ENCODE measurements at regions not wholly inside any gene's neighbourhood (a gene's known extent, or its start where the extent isn't known, plus 50 kb on each side); places are given as distances from the start of the nearest gene placed in this dataset.
A peak's percentile ranks its signal among the peaks of the same experiment; 100 is the strongest.
"Not testable (repeated sequence)": the region's sequence is repeated elsewhere in the genome, so short reads cannot be mapped to it uniquely, and the experiment has no call there.

DNA sequence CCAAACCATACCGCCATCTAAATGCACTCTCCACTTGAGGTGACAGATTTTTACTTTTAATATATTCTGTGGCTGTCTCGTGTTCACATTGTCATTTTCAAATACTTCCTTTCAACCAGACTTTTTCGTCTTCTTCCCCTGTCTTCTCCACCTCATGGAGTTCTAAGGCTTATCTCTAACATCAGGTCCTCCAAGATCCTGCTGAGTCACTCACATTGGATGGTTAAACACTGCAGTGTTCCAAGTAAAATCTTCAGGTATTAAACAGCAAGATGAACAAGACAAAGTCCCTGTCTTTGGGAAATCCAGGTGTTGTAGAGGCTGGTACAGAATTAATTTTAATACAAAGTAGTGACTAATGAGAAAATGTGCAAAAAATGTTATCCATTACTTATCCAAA lies 330.2 kb upstream of the KIF2B start:
- DNase-seq (ENCODE audit: low read depth), result no peak

DNA sequence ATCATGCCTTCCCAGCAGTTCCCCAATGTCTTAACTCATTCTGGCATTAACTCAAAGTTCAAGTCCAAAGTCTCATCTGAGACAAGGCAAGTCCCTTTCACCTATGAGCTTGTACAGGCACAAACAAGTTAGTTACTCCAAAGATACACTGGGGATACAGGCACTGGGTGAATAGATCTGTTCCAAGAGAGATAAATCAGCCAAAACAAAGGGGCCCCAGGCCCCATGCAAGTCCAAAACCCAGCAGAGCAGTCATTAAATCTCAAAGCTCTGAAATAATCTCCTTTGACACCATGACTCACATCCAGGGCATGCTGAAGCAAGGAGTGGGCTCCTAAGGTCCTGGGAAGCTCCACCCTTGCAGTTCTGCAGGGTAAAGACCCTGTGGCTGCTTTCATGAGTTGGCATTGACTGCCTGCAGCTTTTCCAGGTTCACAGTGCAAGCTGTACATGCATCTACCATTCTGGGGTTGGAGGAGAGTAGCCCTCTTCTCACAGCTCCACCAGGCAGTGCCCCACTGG lies 332.2 kb upstream of the KIF2B start:
- DNase-seq (ENCODE audit: low read depth), result no peak

DNA sequence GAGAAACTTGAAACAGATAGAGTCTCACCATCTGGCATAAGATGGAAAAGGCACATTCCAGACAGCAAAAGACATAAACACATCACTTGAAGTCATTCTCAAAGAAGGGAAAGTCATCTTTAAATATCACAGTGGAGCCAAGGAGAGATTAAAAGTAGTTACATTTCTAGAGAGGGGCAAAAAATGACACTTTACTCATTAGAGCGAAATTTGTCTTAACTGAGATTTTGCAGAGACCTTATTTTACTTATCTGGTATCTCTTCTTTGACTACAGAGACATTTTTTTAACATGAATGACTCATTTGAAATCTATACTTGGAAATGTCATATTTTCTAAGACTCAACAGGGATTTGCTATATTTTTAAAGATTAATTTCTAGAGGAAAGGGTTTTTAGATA lies 339.0 kb upstream of the KIF2B start:
- DNase-seq (ENCODE audit: low read depth), result no peak

DNA sequence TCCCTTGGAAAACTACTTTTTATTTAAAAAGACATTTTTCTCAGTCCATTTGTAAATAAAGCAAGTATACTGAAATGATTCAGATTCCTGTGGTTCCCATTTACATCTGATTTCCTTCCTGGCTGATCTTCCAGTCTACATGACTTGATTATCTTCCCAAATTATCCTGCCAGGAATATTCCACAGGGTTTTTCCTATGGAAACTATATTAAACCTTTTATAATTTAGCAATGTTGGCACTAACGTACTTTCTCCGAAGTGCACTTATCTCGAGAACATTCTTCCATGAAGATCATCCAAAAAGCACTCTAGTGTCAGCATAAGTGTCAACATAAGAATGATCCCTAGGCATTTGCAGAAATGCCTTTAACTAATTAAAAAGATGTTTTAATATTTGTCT lies 347.7 kb upstream of the KIF2B start:
- DNase-seq (ENCODE audit: low read depth), result no peak

DNA sequence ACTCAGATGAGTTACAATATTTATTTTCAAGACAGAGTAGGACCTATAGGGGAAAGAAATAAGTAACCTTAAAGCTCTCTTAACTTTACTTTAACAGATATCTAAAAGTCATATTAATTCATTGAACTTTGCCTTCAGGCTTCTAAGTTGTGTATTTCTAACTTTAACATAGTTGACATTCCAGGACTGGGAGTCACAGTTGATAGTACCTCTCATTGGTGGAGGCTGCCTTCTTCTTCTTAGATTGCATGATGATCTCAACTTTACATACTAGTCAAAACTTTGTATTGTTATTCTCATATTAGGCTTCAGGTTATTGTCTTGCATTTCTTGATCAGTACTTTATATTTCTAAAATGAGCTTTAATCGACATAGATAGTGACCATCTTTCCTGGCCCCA lies 350.1 kb upstream of the KIF2B start:
- no peak for DNase-seq (ENCODE audit: low read depth)

DNA sequence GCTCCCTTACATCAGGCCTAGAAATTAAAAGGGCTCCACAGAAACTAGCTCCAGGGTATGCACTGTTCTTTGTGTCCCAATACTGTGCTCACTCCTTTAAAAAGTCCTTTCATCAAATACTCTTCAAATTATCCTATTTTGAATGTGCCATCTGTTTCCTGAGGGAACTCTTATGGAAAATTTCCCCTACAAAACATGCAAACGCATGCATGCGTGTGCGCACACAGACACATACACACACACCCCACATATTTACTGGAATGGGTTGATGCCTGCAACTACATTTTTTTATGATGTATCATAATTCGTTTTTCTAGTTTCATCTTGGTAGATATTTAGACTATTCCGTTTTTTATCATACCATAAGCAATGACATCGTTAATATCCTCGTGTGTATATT lies 351.2 kb upstream of the KIF2B start:
- DNase-seq (ENCODE audit: low read depth), result no peak

DNA sequence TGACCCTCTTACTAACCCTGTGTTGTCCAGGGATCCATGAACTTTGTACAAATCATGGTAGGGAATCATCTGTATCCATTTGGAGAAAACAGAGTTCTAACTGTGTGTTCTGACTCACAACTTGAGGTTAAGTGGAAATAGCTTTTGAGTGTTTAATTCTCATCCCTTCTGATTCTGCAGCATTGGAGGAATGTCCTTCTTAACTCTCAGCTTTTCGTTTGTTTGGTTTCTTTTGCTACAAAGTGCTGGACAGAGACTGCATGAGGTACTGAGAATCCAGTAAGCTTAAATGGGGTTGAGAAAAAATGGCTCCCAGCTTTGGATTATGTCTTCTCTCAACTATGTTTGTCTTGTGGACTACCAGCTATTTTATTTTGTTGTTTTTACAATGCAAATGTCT lies 352.1 kb upstream of the KIF2B start:
- no peak for DNase-seq (ENCODE audit: low read depth)

DNA sequence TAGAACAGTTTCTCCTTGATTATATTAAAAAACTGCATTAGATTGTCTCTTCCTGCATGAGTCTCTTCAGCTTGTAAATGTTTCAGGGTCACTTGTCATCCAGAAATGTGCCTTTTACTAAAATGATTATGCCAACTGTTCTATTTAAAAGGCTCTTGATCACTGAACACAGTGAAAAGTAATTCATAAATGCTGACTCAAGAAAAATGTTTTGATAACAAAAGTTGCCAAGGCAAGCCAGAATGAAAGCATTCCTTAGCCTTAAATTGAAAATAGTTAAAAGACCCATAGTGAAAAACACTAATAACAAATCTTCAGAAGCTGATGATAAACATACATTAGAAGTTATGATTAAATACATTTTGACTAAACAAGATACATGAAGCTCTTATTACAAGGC lies 356.0 kb upstream of the KIF2B start:
- no peak for DNase-seq (ENCODE audit: low read depth)

DNA sequence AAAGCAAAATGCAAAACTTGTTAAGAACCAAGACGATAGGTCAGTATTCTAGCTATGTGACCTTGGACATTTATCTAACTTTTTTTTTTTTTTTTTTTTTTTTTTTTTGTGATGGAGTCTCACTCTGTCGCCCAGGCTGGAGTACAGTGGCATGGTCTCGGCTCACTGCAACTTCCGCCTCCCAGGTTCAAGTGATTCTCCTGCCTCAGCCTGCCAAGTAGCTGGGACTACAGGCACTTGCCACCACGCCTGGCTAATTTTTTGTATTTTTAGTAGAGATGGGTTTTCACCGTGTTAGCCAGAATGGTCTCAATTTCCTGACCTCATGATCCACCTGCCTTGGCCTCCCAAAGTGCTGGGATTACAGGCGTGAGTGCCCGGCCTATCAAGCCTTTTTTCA lies 358.3 kb upstream of the KIF2B start:
- DNase-seq (ENCODE audit: low read depth), result not testable (repeated sequence)

DNA sequence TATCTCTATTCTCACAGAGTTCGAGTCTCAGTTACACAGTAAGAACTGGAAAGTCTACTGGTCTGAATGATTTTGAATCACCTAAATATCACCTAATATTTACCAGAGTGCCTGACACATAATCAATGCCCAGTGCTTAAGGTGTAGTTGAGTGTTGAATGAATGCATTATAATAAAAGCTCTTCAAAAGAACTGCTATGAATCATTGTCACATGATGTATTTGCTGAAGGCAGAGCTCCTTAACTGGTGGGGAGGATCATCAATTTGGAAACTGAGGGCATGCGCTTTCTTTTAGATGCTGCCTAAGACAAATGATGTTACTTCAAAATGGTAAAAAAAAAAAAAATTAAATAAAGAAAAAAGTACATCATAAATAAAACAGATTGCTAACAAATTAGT lies 359.4 kb upstream of the KIF2B start:
- no peak for DNase-seq (ENCODE audit: low read depth)

DNA sequence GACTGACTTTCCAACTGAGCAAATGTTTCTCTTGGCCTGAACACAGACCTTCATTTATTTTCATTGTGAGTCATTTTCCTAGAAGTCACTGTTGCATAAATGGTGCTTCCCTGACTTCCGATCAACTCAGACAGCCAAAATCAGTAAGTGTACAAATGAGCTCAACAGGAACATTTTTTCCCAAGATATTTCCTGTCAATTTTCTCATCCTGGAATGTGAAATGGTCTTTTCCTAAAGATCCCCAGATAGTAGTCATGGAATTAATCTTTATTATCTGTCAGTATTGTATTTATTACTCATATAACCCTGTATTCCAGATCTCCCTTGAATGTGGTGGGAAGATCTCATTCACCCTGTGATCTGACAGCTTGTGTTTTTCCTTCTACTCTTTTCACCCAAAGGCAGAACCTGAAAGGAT lies 360.3 kb upstream of the KIF2B start:
- DNase-seq (ENCODE audit: low read depth), result no peak

DNA sequence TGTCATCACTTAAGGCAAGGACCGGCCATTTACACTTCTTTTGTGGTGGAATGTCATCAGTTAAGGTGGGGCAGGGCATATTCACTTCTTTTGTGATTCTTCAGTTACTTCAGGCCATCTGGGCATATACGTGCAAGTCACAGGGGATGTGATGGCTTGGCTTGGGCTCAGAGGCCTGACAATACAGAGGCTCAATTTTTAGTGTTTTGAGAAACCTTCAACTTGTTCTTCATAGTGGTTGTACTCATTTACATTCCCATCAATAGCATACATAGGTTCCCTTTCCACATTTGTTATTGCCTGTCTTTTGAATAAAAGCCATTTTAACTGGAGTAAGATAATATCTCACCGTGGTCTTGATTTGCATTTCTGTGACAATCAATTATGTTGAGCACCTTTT lies 366.8 kb upstream of the KIF2B start:
- DNase-seq (ENCODE audit: low read depth), result not testable (repeated sequence)

DNA sequence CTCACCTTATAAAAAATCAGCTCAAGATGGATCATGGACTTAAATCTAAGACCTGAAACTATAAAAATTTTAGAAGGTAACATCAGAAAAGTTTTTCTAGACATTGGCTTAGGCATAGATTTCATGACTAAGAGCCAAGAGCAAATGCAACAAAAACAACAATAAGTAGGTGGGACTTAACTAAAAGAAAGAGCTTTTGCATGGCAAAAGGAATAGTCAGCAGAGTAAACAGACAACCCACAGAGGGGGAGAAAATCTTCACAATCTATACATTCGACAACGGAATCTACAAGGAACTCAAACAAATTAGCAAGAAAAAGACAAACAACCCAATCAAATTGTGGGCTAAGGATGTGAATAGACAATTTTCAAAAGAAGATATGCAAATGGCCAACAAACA lies 368.4 kb upstream of the KIF2B start:
- no peak for DNase-seq (ENCODE audit: low read depth)

DNA sequence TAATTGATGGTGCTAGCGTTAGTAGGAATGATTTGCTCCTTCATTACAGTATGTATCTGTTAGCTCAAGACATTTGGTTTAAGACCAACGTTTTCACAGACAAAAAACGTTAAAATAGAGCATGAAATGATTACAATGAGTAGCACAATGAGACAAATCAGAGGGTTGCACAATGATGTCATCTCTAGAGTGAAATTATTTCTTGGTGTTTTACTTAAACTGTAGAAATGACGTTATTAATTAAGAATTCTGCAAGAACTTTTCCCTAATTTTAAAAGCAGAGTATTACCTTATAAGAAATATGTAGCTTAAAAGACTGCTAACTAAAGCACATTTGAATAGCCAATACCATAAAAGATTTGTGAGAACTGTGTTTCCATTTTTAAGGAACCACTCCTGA lies 373.4 kb upstream of the KIF2B start:
- DNase-seq (ENCODE audit: low read depth), result no peak

DNA sequence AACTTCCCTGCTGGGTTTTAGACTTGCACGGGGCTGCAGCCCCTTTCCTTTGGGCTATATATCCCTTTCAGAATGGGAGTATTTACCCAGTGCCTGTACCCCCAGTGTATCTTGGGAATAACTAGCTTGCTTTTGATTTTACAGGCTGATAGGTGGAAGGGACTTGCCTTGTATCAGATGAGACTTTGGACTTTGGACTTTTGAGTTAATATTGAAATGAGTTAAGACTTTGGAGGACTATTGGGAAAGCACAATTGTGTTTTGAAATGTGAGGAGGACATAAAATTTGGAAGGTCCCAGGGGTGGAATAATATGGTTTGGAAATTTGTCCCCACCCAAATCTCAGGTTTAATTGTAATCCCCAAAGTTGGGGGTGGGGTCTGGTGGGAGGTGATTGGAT lies 393.8 kb upstream of the KIF2B start:
- no peak for DNase-seq (ENCODE audit: low read depth)

DNA sequence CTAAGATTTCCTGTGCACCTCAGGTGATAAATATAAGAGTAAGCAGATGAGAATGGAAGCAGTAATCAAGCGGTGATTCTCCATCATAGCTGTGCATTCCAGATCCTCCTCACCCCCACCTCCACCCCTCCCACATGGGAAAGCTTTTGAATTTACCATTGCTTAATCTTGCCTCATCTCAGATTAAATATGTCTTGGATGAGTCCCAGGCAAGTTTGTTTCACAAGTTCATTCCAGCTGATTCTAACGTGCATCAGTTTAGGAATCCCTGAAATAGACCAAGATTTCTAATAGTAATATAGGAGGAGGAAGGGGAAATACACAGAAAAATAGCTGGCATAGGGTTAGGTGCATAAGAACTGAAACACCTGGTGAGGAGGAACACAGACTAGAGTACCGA lies 396.2 kb upstream of the KIF2B start:
- no peak for DNase-seq (ENCODE audit: low read depth)

DNA sequence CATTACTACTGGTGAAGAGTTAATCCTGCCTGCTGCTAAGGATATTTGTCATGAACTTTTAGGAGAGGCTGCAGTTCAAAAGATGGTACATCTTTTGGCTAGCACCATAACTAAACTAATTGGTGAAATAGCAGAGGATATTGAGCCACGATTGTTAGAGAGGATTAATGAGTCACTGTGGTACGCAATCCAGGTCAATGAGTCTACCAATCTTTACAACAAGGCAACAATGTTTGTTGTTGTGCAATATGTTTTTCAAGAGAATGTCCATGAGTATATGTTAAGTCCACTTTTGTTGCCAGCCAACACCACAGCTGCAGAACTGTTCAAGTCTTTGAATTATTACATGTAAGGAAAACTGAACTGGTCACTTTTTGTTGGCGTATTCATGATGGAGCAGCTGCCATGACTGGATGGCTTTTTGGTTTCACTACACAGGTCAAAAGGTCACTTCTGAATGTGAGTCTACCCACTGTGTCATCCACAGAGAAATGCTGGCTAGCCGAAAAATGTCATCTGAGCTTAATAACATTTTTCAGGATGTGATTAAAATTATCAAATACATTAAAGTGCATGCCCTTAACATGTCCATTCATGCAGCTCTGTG lies 402.6 kb upstream of the KIF2B start:
- peak; percentile 7 for DNase-seq (ENCODE audit: low read depth)

DNA sequence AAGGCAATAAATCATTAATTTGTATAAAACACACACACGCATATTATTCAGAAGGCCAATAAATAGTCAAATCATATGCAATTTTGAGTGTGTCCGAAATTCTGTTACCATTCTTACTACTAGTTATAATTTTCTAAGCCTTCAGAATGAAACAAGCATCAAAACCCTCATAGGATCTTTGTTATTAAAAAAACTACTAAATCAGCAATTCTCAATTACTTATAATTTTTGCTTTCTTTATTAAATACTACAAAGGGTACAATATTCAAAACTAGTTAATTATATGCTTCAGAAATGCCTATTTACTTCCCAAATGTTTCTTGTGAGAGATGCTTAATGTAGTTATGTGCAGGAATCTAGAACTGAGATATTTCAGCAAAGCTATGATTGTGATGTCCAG lies 413.1 kb upstream of the KIF2B start:
- no peak for DNase-seq (ENCODE audit: low read depth)

DNA sequence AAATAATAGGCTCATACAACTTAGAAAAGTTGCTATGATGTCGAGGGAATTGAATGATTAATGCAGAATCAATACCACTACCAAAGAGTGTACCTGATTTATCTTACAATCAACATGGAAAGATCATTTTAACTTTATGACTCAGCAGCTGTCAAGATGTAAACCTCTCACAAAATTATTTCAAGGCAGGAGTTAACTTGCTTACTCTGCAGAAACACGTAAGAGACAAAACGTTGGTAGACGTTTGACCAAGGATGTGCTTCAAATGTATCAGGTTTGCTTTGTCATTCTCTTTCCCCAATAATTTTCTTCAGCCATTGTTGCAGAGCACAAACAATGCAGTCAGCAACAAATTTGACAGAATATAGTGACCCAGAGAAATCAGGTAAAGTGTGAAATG lies 415.8 kb upstream of the KIF2B start:
- DNase-seq (ENCODE audit: low read depth), result no peak

DNA sequence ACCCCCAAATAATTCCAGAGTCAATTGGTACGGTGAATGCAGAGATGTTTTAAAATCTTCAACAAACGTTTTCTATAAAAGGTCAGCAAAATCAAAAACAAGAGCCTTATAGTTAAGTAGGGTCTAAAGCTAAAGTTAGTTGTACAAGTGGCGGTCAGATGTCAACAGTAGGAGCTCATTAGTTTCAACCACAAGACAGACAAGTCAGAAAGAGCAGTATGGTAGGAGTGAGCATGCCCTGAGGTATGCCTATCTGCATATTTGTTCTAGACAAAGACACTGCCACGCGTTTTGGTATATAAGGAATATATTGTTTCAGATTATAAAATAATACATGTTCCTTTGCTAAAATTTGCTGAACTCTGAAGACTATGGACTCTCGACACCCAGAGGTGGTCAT lies 431.5 kb upstream of the KIF2B start:
- DNase-seq (ENCODE audit: low read depth), result no peak

DNA sequence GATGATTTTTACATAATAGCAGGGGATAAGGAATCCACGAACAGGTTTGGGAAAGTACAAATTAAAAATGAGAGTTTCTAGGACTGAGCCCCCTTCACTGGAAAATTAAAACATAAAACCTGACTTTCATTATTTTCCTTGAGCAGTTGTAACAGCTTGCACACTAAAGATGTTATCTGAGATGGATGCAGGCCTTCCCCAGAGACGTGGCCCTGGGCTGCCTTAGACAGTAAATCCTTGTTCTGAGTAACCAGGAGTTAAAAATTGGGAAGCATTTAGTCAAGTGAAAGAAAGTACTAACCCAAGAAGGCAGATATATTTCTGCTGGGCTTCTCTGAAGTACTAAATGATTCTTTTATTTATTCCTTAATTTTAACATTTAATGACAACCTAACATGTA lies 432.2 kb upstream of the KIF2B start:
- DNase-seq (ENCODE audit: low read depth), result no peak

DNA sequence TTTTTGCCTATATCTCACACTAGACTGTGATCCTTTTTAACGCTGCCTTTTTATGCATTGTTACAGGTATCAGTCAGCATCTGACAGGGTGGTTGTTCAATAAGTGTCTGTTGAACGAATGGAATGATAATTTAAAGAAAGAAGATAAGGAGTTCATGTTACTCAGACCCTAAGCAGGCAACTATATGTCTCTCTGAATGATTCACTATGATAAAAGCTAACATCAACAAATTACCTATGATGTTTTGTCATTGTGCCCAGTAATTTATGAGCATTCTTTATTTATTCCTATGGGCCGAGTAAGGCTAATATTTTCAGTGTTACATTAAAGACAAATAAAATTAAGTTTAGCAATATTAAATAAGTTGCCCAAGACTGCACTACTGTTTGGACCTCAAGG lies 435.0 kb upstream of the KIF2B start:
- no peak for DNase-seq (ENCODE audit: low read depth)

DNA sequence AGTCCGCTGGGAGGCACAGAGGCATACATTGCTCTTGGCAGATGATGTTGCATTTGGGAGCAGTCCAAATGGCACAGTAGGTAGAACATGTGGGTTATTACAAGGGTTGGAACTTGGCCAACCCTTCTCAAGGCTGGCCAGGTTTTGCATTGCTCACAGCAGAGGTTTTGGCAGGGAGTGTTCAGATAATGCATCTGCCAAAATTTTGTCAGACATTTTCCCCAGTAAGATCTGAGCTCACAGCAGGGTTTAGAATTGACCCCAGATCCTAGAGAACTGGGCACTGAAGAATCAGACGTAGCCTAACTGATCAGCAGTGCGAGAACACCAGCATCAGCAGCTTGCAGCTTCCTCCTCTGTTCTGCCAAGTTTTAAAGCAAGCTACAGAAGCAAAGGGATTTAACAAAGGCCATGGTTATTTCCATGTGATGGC lies 468.8 kb upstream of the KIF2B start:
- DNase-seq (ENCODE audit: low read depth), result no peak

DNA sequence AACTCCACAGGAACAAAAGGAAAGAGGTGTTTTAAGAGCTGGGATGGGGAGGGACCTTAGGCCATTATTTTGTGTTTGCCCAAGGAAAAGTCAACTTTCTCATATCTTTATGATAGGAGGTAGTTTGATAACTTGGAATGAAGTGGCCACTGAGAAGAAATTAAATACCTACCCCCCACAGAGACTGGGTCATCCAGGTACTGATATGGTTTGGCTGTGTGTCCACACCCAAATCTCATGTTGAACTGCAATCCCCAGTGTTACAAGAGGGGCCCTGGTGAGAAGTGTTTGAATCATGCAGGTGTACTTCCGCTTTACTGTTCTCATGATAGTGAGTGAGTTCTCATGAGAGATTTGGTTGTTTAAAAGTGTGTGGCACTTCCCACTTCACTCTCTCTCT lies 477.9 kb upstream of the KIF2B start:
- DNase-seq (ENCODE audit: low read depth), result no peak

Data from myocyte (in vitro differentiated cells).